SK-N-DZ (cell line): ENCODE measurements at regions not wholly inside any gene's neighbourhood (a gene's known extent, or its start where the extent isn't known, plus 50 kb on each side); places are given as distances from the start of the nearest gene placed in this dataset.

Source experiments
- DNase-seq: peaks from one replicate; pipeline ENCODE4 v3.0.0-alpha.2; 2015; ENCODE audit warnings: low spot score

- DNase-seq = no peak
Measured at GRCh38 chr11:41861838-41862237, 402.4 kb upstream of the LRRC4C start.

DNA sequence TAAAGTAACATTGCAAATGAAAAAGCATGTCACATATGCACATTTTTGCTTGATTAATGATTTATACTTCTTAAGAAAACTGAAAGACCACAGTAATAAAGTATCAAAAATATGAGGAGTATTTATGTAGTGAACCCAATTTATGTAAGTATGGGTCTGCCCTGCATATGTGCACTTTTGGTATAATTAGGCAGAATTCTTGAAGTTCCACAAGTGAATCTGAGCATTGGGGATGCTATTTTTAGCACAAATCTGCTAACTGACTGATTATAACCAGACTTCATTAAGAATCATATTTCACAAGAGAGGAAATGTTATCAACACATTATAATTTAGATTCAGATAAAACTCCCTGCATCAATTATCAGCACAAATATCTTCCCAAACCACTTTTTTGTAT, 407.1 kb upstream of the LRRC4C start:
- DNase-seq = no peak

GRCh38 chr11:41868606-41869005, 409.2 kb upstream of the LRRC4C start:
- no peak for DNase-seq

DNA sequence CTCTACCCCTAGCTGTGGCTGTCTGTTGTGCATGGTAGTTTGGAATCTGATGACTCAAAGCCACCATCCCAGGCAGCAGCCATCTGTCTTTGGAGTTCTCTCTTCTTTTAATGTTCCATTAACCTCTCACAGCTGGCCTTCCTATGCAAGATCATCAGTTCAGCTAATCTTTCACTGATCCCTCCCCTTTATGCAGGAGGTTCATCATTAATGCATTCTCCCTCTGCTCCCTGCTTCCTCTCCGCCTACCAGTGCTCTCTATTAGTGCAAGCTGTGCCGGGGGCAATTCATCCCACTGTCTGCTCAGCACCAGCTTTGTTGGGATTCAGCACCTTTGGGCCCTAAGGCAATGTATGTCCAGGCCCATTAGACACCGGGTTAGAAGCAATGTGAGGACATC, 413.0 kb upstream of the LRRC4C start:
- DNase-seq = peak; percentile 8

- no peak for DNase-seq
Measured at GRCh38 chr11:41872870-41873269, 413.4 kb upstream of the LRRC4C start.

DNA sequence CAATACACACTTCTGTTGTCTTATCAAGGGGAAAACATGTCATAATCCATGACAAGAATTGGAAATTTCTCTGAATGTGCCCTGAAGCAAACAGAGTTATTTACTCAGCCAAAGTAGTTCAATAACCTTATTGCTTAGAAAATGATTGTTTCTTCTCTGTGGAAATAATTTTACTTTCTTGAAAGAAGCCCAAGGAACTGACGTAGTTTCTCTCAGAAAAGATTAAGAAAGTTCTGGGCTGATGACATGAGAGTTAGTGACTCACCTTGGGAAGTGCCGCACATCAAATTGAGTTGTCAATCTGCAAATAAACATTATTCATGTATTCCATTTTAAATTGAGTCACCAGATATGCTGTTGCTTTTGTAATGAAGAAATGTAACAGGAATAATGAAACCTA, 418.6 kb upstream of the LRRC4C start:
- no peak for DNase-seq

GRCh38 chr11:41879214-41879613, 419.8 kb upstream of the LRRC4C start:
- DNase-seq = no peak

GRCh38 chr11:41895081-41895480, 435.6 kb upstream of the LRRC4C start:
- no peak for DNase-seq

DNA sequence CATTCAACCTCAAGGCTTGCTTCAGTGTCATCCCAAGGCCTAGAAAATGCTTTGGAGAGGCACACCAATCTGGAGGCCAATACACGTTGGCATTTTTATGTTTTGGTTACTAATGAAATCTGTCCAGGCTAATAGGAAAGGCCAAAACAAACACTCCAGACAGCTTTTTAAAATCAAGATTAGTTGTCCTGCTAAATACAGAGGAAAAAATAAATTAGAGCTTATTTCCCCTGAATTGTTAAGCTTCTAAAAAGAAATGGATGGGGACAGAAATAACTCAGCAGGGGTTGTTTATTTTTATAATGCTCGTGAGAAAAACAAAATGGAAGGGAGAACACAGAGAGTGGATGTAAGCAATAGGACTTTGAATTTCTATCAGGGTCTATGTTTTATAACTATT, 438.5 kb upstream of the LRRC4C start:
- no peak for DNase-seq

- no peak for DNase-seq
Measured at GRCh38 chr11:41917900-41918299, 458.4 kb upstream of the LRRC4C start.

DNA sequence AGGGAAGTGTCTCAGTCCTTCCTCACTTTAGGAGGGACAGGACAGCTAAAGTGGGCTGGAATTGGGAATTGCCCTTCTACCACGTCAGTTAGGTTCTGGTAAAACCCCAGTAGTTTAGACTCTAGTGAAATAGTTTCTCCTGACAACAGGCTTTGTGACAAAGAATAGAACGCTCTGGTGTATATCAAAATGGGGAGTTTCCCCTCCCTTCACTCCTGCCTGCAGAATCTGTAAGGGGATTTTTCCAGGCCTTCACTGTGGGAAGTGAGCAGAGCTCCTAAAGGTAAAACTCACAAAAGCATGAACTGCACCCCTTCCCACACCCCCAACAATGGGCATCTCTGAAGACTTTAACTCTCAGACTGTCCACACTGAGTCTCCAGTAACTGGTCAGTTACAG, 460.9 kb upstream of the LRRC4C start:
- DNase-seq = no peak

DNA sequence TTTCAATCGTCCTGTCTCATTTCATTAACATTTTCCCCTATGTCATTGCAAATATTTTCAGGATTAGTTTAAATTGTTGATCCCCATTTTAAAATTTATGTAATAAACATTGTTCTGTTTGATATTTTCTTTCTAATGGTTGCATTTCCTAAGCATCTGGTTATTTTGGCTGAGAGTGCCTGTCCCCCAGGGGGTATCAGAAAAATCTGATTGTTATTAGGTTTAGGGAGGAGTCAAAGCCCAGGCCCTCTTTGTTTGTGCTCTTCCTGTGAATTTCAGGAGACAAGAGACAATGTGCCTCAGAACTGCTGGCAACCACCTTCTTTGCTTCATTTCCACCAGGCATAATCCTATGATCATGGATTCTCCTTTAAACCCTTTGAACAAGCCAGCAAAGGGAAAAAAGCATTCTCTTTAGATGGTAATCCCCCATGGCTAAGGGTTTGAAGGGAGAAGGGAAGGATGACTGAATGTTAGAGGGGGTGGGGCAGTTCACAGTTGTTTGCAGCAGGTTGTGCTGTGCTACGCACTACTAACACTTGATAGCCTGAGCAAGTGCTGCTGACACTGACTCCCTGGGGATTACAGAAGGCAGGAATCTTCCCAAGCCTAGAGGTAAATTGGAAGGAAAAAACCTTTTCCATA, 462.4 kb upstream of the LRRC4C start:
- no peak for DNase-seq

DNA sequence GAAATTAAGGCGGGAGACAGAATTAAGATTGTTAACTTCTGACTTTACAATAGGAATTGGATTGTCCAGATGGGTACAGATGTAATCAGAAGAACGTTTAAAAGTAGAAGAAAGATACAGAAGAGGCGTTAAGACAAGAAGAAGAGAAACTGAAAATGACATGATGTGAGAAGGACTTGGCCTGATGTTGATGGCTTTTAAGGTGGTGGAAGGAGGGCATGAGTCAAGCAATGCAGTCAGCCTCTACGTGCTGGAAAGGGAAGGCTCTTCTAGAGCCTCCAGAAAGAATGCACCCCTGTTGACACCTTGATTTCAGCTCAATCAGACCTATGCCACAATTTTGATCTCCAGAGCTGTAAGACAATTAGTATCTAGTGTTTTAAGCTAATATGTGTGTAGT, 466.9 kb upstream of the LRRC4C start:
- no peak for DNase-seq

GRCh38 chr11:41935241-41935640, 475.8 kb upstream of the LRRC4C start:
- no peak for DNase-seq

GRCh38 chr11:41935795-41936194, 476.3 kb upstream of the LRRC4C start:
- no peak for DNase-seq

GRCh38 chr11:41943656-41944055, 484.2 kb upstream of the LRRC4C start:
- DNase-seq = no peak

DNA sequence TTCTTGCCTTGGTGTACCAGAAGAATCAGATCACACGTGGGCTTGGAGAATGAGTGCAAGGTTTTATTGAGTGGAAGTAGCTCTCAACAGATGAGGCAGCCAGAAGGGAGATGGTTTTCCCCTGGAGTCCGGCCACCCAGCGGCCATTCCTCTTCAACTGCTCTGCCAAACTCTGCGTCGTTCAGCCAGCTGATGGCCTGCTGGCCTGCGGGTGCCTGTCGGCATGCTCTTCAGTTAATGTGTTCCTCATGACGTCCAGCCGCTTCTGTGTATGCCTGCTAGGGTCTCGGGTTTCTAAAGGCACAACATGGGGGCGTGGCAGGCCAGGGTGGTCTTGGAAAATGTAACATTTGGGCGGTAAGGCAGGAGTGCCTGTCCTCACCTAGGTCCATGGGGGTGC, 487.9 kb upstream of the LRRC4C start:
- peak; percentile 41 for DNase-seq

GRCh38 chr11:41950470-41951143, 491.2 kb upstream of the LRRC4C start:
- DNase-seq = no peak

DNA sequence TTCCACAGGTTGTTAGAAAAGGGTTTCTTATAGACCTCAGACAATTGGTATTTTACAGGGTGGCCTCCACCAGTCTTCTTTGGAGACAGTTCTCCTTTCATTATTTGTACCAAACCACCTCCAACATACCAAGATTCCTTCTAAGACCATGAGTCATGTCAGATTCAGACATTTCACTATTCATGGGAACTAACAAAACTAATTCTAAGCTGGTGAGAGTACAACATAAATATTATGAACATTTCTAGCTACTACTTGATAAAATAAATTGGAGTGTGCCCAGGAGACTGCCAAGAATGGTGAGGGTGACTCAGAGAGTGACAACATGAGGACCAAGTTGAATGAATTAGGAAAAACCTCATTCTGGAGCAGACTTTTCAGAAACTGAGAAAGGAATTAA, 494.6 kb upstream of the LRRC4C start:
- DNase-seq = no peak

GRCh38 chr11:41955066-41955465, 495.6 kb upstream of the LRRC4C start:
- DNase-seq = no peak

- DNase-seq = no peak
Measured at GRCh38 chr11:41955635-41956400, 496.4 kb upstream of the LRRC4C start.

DNA sequence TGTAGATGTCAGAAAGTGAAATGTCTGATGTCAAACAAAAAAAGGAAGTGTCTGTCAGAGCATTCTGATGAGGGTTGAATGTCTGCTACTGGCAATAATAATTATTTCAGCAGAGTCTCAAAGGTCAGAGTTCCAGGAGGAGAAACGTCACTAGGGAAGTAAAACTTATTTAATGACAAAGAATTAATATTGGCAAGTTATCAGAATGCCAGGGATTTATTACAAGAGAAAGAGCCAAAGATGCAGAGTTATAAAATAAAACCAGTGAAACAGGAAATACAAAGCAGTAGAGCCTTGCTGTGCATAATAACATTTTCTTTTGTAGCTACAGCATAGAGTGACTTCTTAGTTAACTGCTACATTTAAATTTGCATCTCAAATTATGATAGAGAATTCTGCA, 504.0 kb upstream of the LRRC4C start:
- no peak for DNase-seq

DNA sequence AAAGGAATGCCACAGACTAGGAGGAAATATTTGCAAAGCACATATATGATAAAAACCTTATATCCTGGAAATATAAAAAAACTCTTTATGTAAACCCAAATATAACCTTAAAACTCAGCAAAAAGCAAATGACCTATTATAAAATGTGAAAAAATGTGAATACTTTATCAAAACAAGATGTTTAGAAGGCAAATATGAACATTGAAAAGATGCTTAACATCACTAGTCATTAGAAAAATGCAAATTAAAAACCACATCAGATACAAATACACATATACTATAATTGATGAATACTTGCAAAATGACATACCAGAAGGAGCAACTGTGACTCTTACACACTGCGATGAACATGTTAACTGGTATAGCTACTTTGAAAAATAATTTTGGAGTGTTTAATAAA, 511.2 kb upstream of the LRRC4C start:
- no peak for DNase-seq
